Frontal cortex (tissue), 3 donors: ENCODE measurements at regions not wholly inside any gene's neighbourhood (a gene's known extent, or its start where the extent isn't known, plus 50 kb on each side); places are given as distances from the start of the nearest gene placed in this dataset.
A peak's percentile ranks its signal among the peaks of the same experiment; 100 is the strongest.
"Not testable (repeated sequence)": the region's sequence is repeated elsewhere in the genome, so short reads cannot be mapped to it uniquely, and the experiment has no call there.

Experiments
- DNase-seq, 2 donors: peaks; one replicate each; pipeline ENCODE4 v3.0.0; 2012; ENCODE audit warnings: low spot score in 2 of 2
- FAIRE-seq: peaks from 2 replicates; lab custom pipeline; 2012; peaks lifted over from hg19 to GRCh38; lab: Jason Lieb, UNC
- donor health status: control.
- donor health status: control.
- donor health status: control.

DNA sequence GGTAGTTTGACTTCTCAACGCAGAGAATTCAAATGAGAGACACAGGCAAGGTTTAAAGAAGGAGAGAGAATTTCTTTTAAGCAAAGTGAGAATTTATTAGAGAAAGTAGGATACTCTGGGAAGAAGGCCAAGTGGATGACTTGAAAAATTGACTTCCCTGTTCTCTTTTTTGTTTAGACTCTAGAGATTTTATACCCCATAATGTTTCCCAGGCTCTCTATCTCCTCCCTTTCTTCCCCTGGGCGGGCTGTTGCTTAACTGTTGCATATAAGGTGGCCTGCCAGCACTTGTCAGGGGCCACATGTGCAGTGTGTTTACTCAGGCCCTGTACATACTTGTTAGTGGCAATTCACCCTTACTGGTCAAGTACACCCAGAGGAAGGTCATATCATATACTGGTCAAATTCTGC lies 403.7 kb downstream of the SLC6A15 start:
- FAIRE-seq, result no peak
- no peak for DNase-seq

- no peak for FAIRE-seq
Measured at GRCh38 chr12:84507956-84508850, 404.4 kb downstream of the SLC6A15 start.

GRCh38 chr12:84506282-84506681 lies 406.3 kb downstream of the SLC6A15 start:
- DNase-seq (no peak), FAIRE-seq (no peak)

More at GRCh38 chr12:84507956-84508850, 404.4 kb downstream of the SLC6A15 start:
- DNase-seq, result no peak

GRCh38 chr12:84502907-84503787 lies 409.5 kb downstream of the SLC6A15 start:
- FAIRE-seq (no peak), DNase-seq (peak; percentile 2 to 8)

DNA sequence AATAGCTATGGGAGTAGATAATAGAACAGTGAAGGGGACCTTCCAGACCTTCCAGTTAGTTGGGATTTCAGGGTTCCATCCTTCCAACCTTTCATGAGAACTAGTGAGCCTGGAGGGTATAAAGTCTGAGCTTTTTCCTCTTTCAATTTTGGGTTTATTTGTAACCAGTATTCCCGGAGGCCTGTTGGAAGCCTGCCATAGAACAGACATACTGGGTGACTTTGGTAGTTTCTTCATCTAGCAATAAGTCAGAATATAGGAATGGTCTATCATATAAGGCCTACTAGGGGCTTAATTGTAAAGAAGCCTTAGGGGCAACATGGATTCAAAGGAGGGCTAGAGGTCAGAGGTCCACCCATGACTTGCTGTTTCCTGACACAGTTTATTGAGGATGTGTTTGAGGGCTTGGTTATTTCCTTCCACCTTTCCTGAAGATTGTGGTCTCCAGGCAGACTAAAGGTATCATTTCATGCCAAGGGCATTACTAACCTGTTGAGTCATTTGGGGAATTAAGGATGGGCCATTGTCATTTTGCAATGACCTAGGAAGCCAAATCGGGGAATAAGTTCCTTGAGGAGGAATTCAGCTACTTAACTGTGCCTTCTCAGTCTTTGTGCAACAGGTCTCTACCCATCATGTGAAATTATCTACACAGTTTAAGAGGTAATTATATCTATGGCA lies 410.3 kb downstream of the SLC6A15 start:
- FAIRE-seq (no peak), DNase-seq (no peak)

- no peak for FAIRE-seq
Measured at GRCh38 chr12:84497819-84498218, 414.8 kb downstream of the SLC6A15 start.

GRCh38 chr12:84495711-84496110 lies 416.9 kb downstream of the SLC6A15 start:
- no peak for FAIRE-seq
- DNase-seq, result no peak

More at GRCh38 chr12:84497819-84498218, 414.8 kb downstream of the SLC6A15 start:
- DNase-seq, result no peak

DNA sequence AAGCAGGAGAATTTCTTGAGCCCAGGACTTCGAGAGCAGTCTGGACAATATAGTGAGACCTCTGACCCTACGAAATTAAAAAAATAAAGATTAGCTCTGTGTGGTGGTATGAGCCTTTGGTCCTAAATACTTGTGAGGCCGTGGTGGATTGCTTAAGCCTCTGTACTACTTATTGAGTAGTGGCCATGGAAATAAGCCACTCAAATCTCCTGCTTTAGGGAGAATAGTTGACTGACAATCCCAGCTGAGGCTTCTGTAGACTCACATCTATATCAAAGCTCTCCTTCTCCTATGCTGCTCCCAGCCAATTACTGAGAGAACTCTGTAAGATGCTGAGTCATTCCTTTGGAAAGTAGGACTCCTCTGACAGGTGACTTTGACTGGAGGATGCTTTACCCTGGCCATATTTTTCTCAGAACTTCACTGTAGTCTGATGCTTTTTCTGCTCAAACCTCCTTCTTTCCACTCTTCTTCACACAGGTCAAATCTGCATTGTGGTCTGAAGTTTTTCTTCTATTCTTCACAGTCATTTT lies 420.2 kb downstream of the SLC6A15 start:
- no peak for DNase-seq
- FAIRE-seq, result no peak

- FAIRE-seq, result no peak
- DNase-seq, result no peak
Measured at GRCh38 chr12:84484798-84485197, 427.8 kb downstream of the SLC6A15 start.

GRCh38 chr12:84480803-84481202 lies 431.8 kb downstream of the SLC6A15 start:
- DNase-seq (no peak), FAIRE-seq (no peak)

- no peak for FAIRE-seq
- no peak for DNase-seq
Measured at GRCh38 chr12:84470361-84470760, 442.2 kb downstream of the SLC6A15 start.

GRCh38 chr12:84464616-84465015 lies 448.0 kb downstream of the SLC6A15 start:
- DNase-seq (no peak), FAIRE-seq (no peak)

DNA sequence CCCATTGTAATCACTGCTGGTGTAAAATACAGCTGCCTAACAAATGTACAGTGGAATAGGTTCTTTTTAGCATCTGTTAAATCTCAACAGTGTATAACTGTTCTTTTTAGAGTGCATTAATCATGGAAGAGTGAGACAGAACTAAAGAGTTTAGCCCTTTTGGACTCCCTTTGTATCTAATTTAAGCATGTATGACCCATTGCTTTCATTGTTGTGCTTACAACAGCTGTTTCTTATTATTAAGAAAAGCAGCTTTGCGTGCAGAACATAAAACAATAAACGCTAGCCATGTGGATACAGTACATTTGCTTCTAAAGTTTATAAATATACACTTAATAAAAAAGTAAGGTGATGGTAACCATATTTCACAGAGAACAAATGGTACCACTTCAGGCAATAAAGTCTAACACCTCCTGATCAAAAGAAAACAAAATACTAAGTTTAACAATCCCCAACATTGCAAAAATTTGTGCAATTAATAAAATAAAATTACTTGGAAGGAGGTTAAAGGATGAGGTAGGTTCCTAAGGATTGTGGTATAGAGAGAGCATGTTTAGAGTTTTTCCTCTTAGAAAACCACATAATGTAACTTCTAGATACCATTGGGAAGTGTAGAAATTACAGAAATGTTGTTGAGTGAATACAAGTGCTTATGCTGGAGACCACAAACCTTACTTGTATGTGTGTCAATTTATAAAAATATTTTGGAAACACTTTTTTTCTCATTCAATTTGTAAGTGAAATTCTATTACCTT lies 448.7 kb downstream of the SLC6A15 start:
- FAIRE-seq, result no peak
- DNase-seq, result no peak

DNA sequence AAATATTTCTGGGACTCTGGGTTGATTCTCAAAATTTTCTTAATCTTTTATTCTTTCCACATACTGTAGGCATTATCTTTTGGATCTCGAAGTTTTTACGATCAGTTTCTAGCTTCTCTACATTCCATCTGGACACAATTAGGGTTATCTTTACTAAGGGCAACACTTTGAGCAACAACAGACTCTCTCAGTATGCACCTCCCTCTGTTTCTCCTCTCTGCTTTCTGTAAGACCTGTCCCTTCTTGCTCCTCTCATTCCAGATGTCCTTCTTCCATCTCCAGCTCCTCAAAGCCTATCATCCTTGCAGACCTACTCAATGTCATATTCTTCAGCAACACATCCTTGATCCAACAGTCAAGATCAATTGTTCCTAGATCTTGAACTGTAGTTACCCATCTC lies 457.0 kb downstream of the SLC6A15 start:
- DNase-seq, result no peak
- no peak for FAIRE-seq

GRCh38 chr12:84446478-84446877 lies 466.1 kb downstream of the SLC6A15 start:
- FAIRE-seq, DNase-seq: not testable (repeated sequence)

DNA sequence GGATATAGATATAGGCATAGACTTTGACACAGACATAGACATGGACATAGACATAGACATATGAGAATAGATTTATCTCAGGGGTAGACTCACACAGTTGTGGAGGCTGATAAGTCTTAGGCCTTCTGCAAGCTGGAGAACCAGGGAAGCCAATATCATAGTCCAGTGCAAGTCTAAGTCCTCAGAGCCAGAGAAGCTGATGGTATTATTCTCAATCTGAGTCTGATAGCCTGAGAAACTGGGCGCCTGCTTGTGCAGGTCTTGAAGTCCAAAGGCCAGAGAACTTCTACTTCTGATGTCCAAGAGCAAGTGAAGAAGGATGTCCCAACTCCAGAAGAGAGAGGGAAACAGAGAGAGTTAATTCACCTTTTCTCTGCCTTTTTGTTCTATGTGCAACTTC lies 476.5 kb downstream of the SLC6A15 start:
- DNase-seq (no peak), FAIRE-seq (no peak)

- DNase-seq, result no peak
Measured at GRCh38 chr12:84435682-84436081, 476.9 kb downstream of the SLC6A15 start.

DNA sequence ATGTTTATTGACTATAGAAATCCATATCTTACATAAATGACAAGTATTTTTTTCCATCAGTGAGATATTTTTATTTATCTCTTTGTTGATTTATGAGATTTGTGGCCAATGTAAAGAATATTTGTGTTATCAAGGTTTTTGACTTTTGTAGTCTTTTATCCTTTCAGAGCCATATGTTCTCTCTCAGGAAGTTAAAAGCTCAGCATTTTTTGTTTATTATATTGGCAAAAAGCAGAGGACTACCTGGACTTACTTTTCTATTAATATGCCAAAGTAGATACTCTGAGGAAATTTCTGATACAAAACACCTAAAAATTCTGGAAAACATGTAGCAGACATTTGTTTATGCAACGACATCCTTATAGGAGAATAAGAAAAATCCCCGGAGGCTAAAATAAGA lies 490.3 kb downstream of the SLC6A15 start:
- FAIRE-seq (no peak), DNase-seq (no peak)

More at GRCh38 chr12:84435682-84436081, 476.9 kb downstream of the SLC6A15 start:
- FAIRE-seq, result no peak

- no peak for DNase-seq
Measured at GRCh38 chr12:84421103-84421502, 491.5 kb downstream of the SLC6A15 start.

More at GRCh38 chr12:84421103-84421502, 491.5 kb downstream of the SLC6A15 start:
- FAIRE-seq, result no peak
